GM23248 (cell line): ENCODE measurements at regions not wholly inside any gene's neighbourhood (a gene's known extent, or its start where the extent isn't known, plus 50 kb on each side); places are given as distances from the start of the nearest gene placed in this dataset.

Source experiments
- DNase-seq: peaks from one replicate; pipeline ENCODE4 v3.0.0-alpha.2; 2015
- H2AFZ ChIP-seq: fragments of 200-600 bp; sonication (generic); 2 replicates; pipeline ENCODE4 v1.6.1; 2016; ENCODE audit warnings: antibody characterized with exemption
- H3F3A ChIP-seq: fragments of 200-600 bp; sonication (generic); 2 replicates; pipeline ENCODE4 v1.6.1; 2016; ENCODE audit warnings: mild to moderate bottlenecking, antibody characterized with exemption, mixed run types; ENCODE audit not compliant: insufficient read depth
- H3K27ac ChIP-seq: fragments of 200-600 bp; sonication (generic); 2 replicates; pipeline ENCODE4 v1.5.1; 2016; ENCODE audit warnings: mild to moderate bottlenecking
- H3K27me3 ChIP-seq: fragments of 200-600 bp; sonication (generic); replicated peaks from 2 replicates; pipeline ENCODE4 v1.6.1; 2016; ENCODE audit warnings: mild to moderate bottlenecking; ENCODE audit not compliant: insufficient read depth
- H3K36me3 ChIP-seq: fragments of 200-600 bp; sonication (generic); 2 replicates; pipeline ENCODE4 v1.6.1; 2016; ENCODE audit warnings: low read depth, mild to moderate bottlenecking
- H3K4me1 ChIP-seq: fragments of 200-600 bp; sonication (generic); 2 replicates; pipeline ENCODE4 v1.6.1; 2016; ENCODE audit warnings: mild to moderate bottlenecking; ENCODE audit not compliant: insufficient read depth
- H3K4me2 ChIP-seq: fragments of 200-600 bp; sonication (generic); one replicate; pipeline ENCODE4 v1.6.1; 2016; ENCODE audit warnings: mild to moderate bottlenecking; ENCODE audit not compliant: unreplicated experiment
- H3K4me3 ChIP-seq: fragments of 200-600 bp; sonication (generic); 2 replicates; pipeline ENCODE4 v1.5.1; 2016; ENCODE audit warnings: mild to moderate bottlenecking
- H3K79me2 ChIP-seq: fragments of 200-600 bp; sonication (generic); 2 replicates; pipeline ENCODE4 v1.6.1; 2016; ENCODE audit warnings: mild to moderate bottlenecking; ENCODE audit not compliant: insufficient read depth
- H3K9ac ChIP-seq: fragments of 200-600 bp; sonication (generic); 2 replicates; pipeline ENCODE4 v1.6.1; 2016; ENCODE audit warnings: mild to moderate bottlenecking
- H3K9me2 ChIP-seq: fragments of 200-600 bp; sonication (generic); 2 replicates; pipeline ENCODE4 v1.6.1; 2016; ENCODE audit warnings: mixed run types, mild to moderate bottlenecking, moderate library complexity; ENCODE audit not compliant: insufficient read depth
- H3K9me3 ChIP-seq: fragments of 200-600 bp; sonication (generic); one replicate; pipeline ENCODE4 v1.6.1; 2017; ENCODE audit warnings: low read depth
- H4K20me1 ChIP-seq: fragments of 200-600 bp; sonication (generic); 2 replicates; pipeline ENCODE4 v1.6.0; 2016; ENCODE audit not compliant: insufficient read depth
- EZH2 ChIP-seq: fragments of 200-600 bp; sonication (generic); IDR thresholded peaks from 2 replicates; pipeline ENCODE4 v1.6.1; 2018; ENCODE audit warnings: antibody characterized with exemption, mild to moderate bottlenecking; ENCODE audit not compliant: insufficient read depth, poor library complexity, severe bottlenecking
- EZH2phosphoT487 ChIP-seq: fragments of 200-600 bp; sonication (generic); IDR thresholded peaks from 2 replicates; pipeline ENCODE4 v1.6.1; 2018; ENCODE audit warnings: antibody characterized with exemption, moderate library complexity, mild to moderate bottlenecking, low read depth; ENCODE audit not compliant: insufficient read depth
- WGBS, 2 experiments: methylation state at CpG; one replicate each; pipeline ENCODE4 v1.1.6; 2015 to 2017; ENCODE audit warnings: low lambda C conversion rate in 2 of 2, low coverage in 1 of 2; ENCODE audit errors: missing lambda C conversion rate in 2 of 2; 5-methylcytosine and 5-hydroxymethylcytosine counted together
- in situ Hi-C: fragments of 300-500 bp; cut with MboI; formaldehyde crosslinking; loops from 2 replicates; pipeline ENCODE4 v1.15.0; 2020

DNA sequence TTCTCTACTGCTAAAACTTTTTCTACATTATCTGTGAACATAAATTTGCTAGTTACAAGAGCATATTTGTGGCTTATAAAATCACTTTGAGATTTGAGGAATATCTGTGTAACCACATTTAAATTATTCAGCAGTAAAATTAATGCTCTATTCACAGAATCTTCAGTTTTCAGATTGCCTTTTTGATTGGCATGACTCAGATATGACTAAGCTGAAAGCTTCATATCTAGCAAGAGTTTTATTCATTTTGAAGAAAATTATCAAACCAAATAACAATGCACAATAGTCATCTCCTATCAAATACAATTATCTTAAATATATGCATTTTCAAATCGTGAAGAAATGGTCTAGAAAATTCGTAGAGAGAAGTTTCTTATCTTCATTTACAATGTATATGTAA lies 1498.2 kb upstream of the B3GALT2 start:
- no peak for DNase-seq
- in situ Hi-C loops, result no loop called here

DNA sequence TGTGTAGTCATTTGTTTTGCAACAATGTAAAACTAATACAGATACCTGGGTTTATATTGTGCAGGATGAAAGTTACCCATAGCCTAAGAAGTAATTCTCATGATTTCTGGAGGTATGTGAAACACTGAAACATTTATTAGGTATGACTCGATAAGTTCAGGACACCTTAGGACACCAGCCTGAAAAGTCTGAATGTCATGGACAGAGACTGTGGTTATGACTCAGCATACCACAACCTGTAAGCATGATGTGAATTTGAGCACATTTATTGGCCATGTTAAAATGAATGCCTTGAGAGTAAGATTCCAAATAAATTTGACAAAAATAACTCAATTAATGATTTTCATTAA lies 1471.7 kb upstream of the B3GALT2 start:
- Histone ChIP-seq H2AFZ (no peak overlapping the region), H3K9ac (no peak overlapping the region), H3K4me3 (no peak overlapping the region), H3K4me1 (no peaks in the 10 kb centered on the region), H3K79me2 (no peaks in the 10 kb centered on the region), H3K27me3 (no peaks in the 10 kb centered on the region), H4K20me1 (no peaks in the 10 kb centered on the region), H3F3A (no peaks in the 10 kb centered on the region), H3K27ac (no peak overlapping the region), H3K36me3 (no peaks in the 10 kb centered on the region), H3K9me3 (no peaks in the 10 kb centered on the region), H3K4me2 (no peak overlapping the region), H3K9me2 (no peaks in the 10 kb centered on the region)
- 54 to 68% methylated on average over 1 of the region's 1 CpG for WGBS, 2 experiments
- TF ChIP-seq EZH2phosphoT487, result no peak
- TF ChIP-seq EZH2, result no peak
- in situ Hi-C loops, result no loop called here
- DNase-seq, result no peak

More for the DNA sequence above, 1498.2 kb upstream of the B3GALT2 start:
- TF ChIP-seq EZH2phosphoT487, result no peak
- no peak for TF ChIP-seq EZH2
- no peak overlapping the region for H3K27ac ChIP-seq
- no peaks in the 10 kb centered on the region for H3K9me2 ChIP-seq
- H3K27me3 ChIP-seq, result no peaks in the 10 kb centered on the region
- H3K4me2 ChIP-seq, result no peak overlapping the region
- no peaks in the 10 kb centered on the region for H4K20me1 ChIP-seq
- H3K36me3 ChIP-seq, result no peaks in the 10 kb centered on the region
- H2AFZ ChIP-seq, result no peak overlapping the region
- no peaks in the 10 kb centered on the region for H3K79me2 ChIP-seq
- no peak overlapping the region for H3K4me3 ChIP-seq
- H3K9ac ChIP-seq, result no peak overlapping the region
- no peaks in the 10 kb centered on the region for H3K4me1 ChIP-seq
- no peaks in the 10 kb centered on the region for H3F3A ChIP-seq
- no peaks in the 10 kb centered on the region for H3K9me3 ChIP-seq
- WGBS, 2 experiments, result 8% methylated on average over 2 of the region's 2 CpGs

DNA sequence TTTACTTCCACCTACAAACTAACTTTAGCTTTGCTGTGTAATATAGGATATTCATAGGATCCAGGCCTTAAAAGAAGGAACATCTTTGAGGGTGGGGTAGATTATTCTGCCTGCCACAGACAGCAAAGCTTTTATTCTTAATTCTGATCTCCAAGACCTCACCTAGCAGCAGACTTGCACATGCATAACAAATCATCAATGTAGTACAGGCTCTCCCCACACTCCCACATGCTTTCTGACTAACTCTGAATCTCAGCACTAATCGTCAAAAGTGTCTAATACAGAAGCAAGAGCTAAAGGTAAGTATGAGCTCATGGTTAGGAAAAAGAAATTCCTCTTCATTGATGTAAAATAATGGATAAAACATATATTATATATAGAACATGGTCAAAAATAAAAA lies 1468.5 kb upstream of the B3GALT2 start:
- H3K9me3 ChIP-seq, result no peaks in the 10 kb centered on the region
- H3K9ac ChIP-seq, result no peak overlapping the region
- no peak overlapping the region for H3K4me2 ChIP-seq
- no peaks in the 10 kb centered on the region for H3F3A ChIP-seq
- H3K4me3 ChIP-seq, result no peak overlapping the region
- H3K79me2 ChIP-seq, result no peaks in the 10 kb centered on the region
- H3K27me3 ChIP-seq, result no peaks in the 10 kb centered on the region
- H3K9me2 ChIP-seq, result no peaks in the 10 kb centered on the region
- H3K27ac ChIP-seq, result no peak overlapping the region
- H3K36me3 ChIP-seq, result no peaks in the 10 kb centered on the region
- H2AFZ ChIP-seq, result no peak overlapping the region
- DNase-seq, result no peak
- H4K20me1 ChIP-seq, result no peaks in the 10 kb centered on the region
- in situ Hi-C loops, result no loop called here
- no peaks in the 10 kb centered on the region for H3K4me1 ChIP-seq
- TF ChIP-seq EZH2 (no peak), EZH2phosphoT487 (no peak)
- WGBS, 2 experiments, result 15 to 26% methylated on average over 1 of the region's 1 CpG

GRCh38 chr1:194653385-194653784 lies 1467.0 kb upstream of the B3GALT2 start:
- TF ChIP-seq EZH2phosphoT487 (no peak), EZH2 (no peak)
- H3F3A ChIP-seq, result no peaks in the 10 kb centered on the region
- no peaks in the 10 kb centered on the region for H3K9me3 ChIP-seq
- no peaks in the 10 kb centered on the region for H3K9me2 ChIP-seq
- no peak overlapping the region for H3K27ac ChIP-seq
- H3K27me3 ChIP-seq, result no peaks in the 10 kb centered on the region
- H3K4me3 ChIP-seq, result no peak overlapping the region
- no peaks in the 10 kb centered on the region for H3K4me1 ChIP-seq
- no peaks in the 10 kb centered on the region for H3K36me3 ChIP-seq
- H3K79me2 ChIP-seq, result no peaks in the 10 kb centered on the region
- H4K20me1 ChIP-seq, result no peaks in the 10 kb centered on the region
- 7 to 13% methylated on average over 1 of the region's 1 CpG for WGBS, 2 experiments
- H2AFZ ChIP-seq, result no peak overlapping the region
- H3K9ac ChIP-seq, result no peak overlapping the region
- no peak overlapping the region for H3K4me2 ChIP-seq
- DNase-seq, result no peak
- in situ Hi-C loops, result no loop called here

DNA sequence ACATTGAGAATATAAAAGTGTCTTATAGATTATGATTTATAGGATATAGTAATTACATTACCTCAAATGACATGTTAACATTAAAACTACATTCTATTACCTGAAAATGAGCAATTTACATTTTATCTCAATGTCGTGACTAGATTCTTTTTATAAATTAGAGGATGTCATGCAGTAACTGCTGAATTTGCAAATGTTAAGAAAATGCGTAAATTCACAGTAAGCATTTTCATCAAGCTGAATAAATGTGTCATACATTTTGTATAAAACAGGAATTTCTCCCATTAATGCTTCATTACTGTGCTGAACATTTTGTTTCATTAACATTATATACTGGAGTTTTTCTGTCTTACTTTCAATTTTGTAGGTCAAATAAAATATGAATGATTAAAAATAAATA lies 1460.7 kb upstream of the B3GALT2 start:
- H3K4me2 ChIP-seq, result no peak overlapping the region
- no peaks in the 10 kb centered on the region for H3K79me2 ChIP-seq
- no peaks in the 10 kb centered on the region for H4K20me1 ChIP-seq
- no peak for DNase-seq
- H3K36me3 ChIP-seq, result no peaks in the 10 kb centered on the region
- no peaks in the 10 kb centered on the region for H3K9me3 ChIP-seq
- no peak overlapping the region for H3K27ac ChIP-seq
- H3K4me3 ChIP-seq, result no peak overlapping the region
- H3K4me1 ChIP-seq, result no peaks in the 10 kb centered on the region
- H3K9ac ChIP-seq, result no peak overlapping the region
- H3F3A ChIP-seq, result no peaks in the 10 kb centered on the region
- H2AFZ ChIP-seq, result no peak overlapping the region
- 36 to 39% methylated on average over 2 of the region's 2 CpGs for WGBS, 2 experiments
- H3K9me2 ChIP-seq, result no peaks in the 10 kb centered on the region
- in situ Hi-C loops, result no loop called here
- no peak for TF ChIP-seq EZH2
- no peak for TF ChIP-seq EZH2phosphoT487
- H3K27me3 ChIP-seq, result no peaks in the 10 kb centered on the region
